Neural progenitor cell (in vitro differentiated cells): ENCODE measurements at regions not wholly inside any gene's neighbourhood (a gene's known extent, or its start where the extent isn't known, plus 50 kb on each side); places are given as distances from the start of the nearest gene placed in this dataset.
A peak's percentile ranks its signal among the peaks of the same experiment; 100 is the strongest.

Experiments
- DNase-seq: peaks from one replicate; pipeline ENCODE4 v3.0.0-alpha.2; 2016; ENCODE audit warnings: low spot score
- H2AFZ ChIP-seq: fragments of 200-600 bp; sonication (generic); replicated peaks from 2 replicates; pipeline ENCODE4 v1.6.1; 2016; ENCODE audit warnings: antibody characterized with exemption
- H3F3A ChIP-seq: fragments of 200-600 bp; sonication (generic); 2 replicates; pipeline ENCODE4 v1.6.1; 2016; ENCODE audit warnings: antibody characterized with exemption, low read depth
- H3K27ac ChIP-seq: fragments of 200-600 bp; sonication (generic); 2 replicates; pipeline ENCODE4 v1.5.1; 2016; ENCODE audit warnings: mild to moderate bottlenecking
- H3K27me3 ChIP-seq: fragments of 200-600 bp; sonication (generic); 2 replicates; pipeline ENCODE4 v1.6.1; 2016; ENCODE audit warnings: mild to moderate bottlenecking, moderate library complexity
- H3K36me3 ChIP-seq: fragments of 200-600 bp; sonication (generic); 2 replicates; pipeline ENCODE4 v1.5.1; 2016
- H3K4me1 ChIP-seq: fragments of 200-600 bp; sonication (generic); 2 replicates; pipeline ENCODE4 v1.6.1; 2016; ENCODE audit warnings: mixed run types
- H3K4me2 ChIP-seq: fragments of 200-600 bp; sonication (generic); 2 replicates; pipeline ENCODE4 v1.6.1; 2016
- H3K4me3 ChIP-seq: fragments of 200-600 bp; sonication (generic); 2 replicates; pipeline ENCODE4 v1.5.1; 2016
- H3K79me2 ChIP-seq: fragments of 200-600 bp; sonication (generic); 2 replicates; pipeline ENCODE4 v1.6.1; 2016; ENCODE audit warnings: low read depth
- H3K9ac ChIP-seq: fragments of 200-600 bp; sonication (generic); 2 replicates; pipeline ENCODE4 v1.6.1; 2016
- H3K9me3 ChIP-seq: fragments of 200-600 bp; sonication (generic); 2 replicates; pipeline ENCODE4 v1.5.1; 2016; ENCODE audit warnings: low read depth
- H4K20me1 ChIP-seq: fragments of 200-600 bp; sonication (generic); 2 replicates; pipeline ENCODE4 v1.6.1; 2016; ENCODE audit warnings: low read depth
- H3K27ac Mint-ChIP-seq: 3 replicates; pipeline ENCODE4 v1.8.0; 2021; ENCODE audit warnings: mixed read lengths
- H3K27me3 Mint-ChIP-seq: 2 replicates; pipeline ENCODE4 v1.8.0; 2022; ENCODE audit warnings: low read depth, mild to moderate bottlenecking, inconsistent platforms, moderate library complexity, mixed read lengths; ENCODE audit not compliant: insufficient read depth
- H3K36me3 Mint-ChIP-seq: 3 replicates; pipeline ENCODE4 v1.8.0; 2021; ENCODE audit warnings: mixed read lengths
- H3K4me1 Mint-ChIP-seq: 3 replicates; pipeline ENCODE4 v1.8.0; 2021; ENCODE audit warnings: mixed read lengths
- H3K4me3 Mint-ChIP-seq: 3 replicates; pipeline ENCODE4 v1.8.0; 2021; ENCODE audit warnings: mild to moderate bottlenecking, moderate library complexity, mixed read lengths
- H3K9me3 Mint-ChIP-seq: 3 replicates; pipeline ENCODE4 v1.8.0; 2020; ENCODE audit warnings: mixed read lengths
- EZH2 ChIP-seq: fragments of 200-600 bp; sonication (generic); IDR thresholded peaks from 2 replicates; pipeline ENCODE4 v1.6.1; 2017; ENCODE audit warnings: antibody characterized with exemption, mild to moderate bottlenecking, moderate library complexity
- EZH2phosphoT487 ChIP-seq: fragments of 200-600 bp; sonication (generic); IDR thresholded peaks from 2 replicates; pipeline ENCODE4 v1.6.1; 2017; ENCODE audit warnings: antibody characterized with exemption
- TF ChIP-seq, protein P1 (sequence below): fragments of 200-600 bp; sonication (generic); IDR thresholded peaks from 2 replicates; pipeline ENCODE4 v1.5.1; 2017; ENCODE audit warnings: antibody characterized with exemption, mild to moderate bottlenecking

DNA sequence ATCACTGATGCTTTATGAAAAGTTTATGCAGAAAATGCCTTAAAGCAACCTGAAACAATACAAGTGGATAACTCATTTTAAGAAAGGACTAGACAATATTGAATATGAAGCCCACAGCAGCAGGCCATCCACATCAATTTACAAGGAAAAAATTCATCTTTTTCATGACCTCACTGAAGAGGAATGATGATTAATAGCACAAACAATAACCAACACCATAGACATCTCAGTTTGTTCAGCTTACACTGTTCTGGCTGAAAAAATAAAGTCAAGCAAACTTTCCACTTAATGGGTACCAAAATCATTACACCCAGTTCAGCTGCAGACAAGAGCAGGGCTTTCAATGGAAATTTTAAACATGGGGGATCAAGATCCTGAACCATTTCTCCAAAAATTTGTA lies 380.6 kb upstream of the NEGR1 start:
- no peak overlapping the region for H2AFZ ChIP-seq
- H3K4me3 ChIP-seq, result no peak overlapping the region
- no peaks in the 10 kb centered on the region for H3K79me2 ChIP-seq
- H3K27ac ChIP-seq, result no peak overlapping the region
- no peaks in the 10 kb centered on the region for H3K9me3 Mint-ChIP-seq
- no peaks in the 10 kb centered on the region for H3K27me3 Mint-ChIP-seq
- no peaks in the 10 kb centered on the region for H3K4me1 Mint-ChIP-seq
- no peak overlapping the region for H3K4me2 ChIP-seq
- H3K27ac Mint-ChIP-seq, result no peak overlapping the region
- DNase-seq, result no peak
- no peaks in the 10 kb centered on the region for H3K4me1 ChIP-seq
- H3K27me3 ChIP-seq, result no peaks in the 10 kb centered on the region
- H3F3A ChIP-seq, result no peaks in the 10 kb centered on the region
- H3K36me3 ChIP-seq, result no peaks in the 10 kb centered on the region
- TF ChIP-seq, protein P1, sequence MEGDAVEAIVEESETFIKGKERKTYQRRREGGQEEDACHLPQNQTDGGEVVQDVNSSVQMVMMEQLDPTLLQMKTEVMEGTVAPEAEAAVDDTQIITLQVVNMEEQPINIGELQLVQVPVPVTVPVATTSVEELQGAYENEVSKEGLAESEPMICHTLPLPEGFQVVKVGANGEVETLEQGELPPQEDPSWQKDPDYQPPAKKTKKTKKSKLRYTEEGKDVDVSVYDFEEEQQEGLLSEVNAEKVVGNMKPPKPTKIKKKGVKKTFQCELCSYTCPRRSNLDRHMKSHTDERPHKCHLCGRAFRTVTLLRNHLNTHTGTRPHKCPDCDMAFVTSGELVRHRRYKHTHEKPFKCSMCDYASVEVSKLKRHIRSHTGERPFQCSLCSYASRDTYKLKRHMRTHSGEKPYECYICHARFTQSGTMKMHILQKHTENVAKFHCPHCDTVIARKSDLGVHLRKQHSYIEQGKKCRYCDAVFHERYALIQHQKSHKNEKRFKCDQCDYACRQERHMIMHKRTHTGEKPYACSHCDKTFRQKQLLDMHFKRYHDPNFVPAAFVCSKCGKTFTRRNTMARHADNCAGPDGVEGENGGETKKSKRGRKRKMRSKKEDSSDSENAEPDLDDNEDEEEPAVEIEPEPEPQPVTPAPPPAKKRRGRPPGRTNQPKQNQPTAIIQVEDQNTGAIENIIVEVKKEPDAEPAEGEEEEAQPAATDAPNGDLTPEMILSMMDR, result no peak
- TF ChIP-seq EZH2phosphoT487, result no peak
- no peak for TF ChIP-seq EZH2
- no peaks in the 10 kb centered on the region for H4K20me1 ChIP-seq
- no peaks in the 10 kb centered on the region for H3K9me3 ChIP-seq
- no peak overlapping the region for H3K9ac ChIP-seq
- H3K36me3 Mint-ChIP-seq, result no peaks in the 10 kb centered on the region
- no peak overlapping the region for H3K4me3 Mint-ChIP-seq

DNA sequence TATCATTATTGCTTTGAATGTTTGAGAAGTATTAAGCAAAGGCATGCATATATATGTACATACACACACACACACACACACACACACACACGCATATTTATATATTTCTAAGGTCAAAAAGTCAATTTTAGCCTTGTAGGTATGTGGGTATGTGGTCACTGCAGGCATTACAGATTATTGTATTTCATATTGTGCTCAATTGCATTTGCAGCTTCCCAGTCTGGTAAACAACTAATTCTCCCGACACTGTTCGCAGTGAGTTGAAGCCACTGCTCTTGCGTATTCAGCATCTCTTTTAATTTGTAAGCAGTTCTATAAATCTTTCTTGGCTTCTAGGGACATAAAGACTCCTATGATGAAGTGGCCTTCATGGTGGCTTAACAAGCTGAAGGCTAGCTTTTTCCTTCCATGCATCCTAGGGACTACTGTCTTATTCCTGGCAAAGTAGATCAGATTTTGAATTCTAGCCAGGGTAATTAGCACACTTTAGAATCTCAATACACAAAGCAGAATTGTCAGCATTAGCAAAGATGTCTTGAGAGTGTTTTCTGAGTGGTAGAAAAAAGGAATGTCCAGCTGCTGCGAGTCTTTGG lies 368.6 kb upstream of the NEGR1 start:
- Histone ChIP-seq H3K79me2 (no peaks in the 10 kb centered on the region), H3K9me3 (no peaks in the 10 kb centered on the region), H2AFZ (peak overlapping the region; percentile 96), H3K9ac (no peak overlapping the region), H3F3A (no peaks in the 10 kb centered on the region), H3K4me1 (peaks cover 4% of the 10 kb centered on the region), H3K4me2 (no peak overlapping the region), H3K4me3 (no peak overlapping the region), H4K20me1 (no peaks in the 10 kb centered on the region), H3K27ac (no peak overlapping the region), H3K36me3 (no peaks in the 10 kb centered on the region), H3K27me3 (no peaks in the 10 kb centered on the region)
- Mint-ChIP-seq H3K9me3 (no peaks in the 10 kb centered on the region), H3K4me3 (no peak overlapping the region), H3K27me3 (no peaks in the 10 kb centered on the region), H3K36me3 (no peaks in the 10 kb centered on the region), H3K27ac (no peak overlapping the region), H3K4me1 (no peaks in the 10 kb centered on the region)
- no peak for DNase-seq
- TF ChIP-seq EZH2 (no peak), EZH2phosphoT487 (no peak)
- TF ChIP-seq, protein P1, result no peak

DNA sequence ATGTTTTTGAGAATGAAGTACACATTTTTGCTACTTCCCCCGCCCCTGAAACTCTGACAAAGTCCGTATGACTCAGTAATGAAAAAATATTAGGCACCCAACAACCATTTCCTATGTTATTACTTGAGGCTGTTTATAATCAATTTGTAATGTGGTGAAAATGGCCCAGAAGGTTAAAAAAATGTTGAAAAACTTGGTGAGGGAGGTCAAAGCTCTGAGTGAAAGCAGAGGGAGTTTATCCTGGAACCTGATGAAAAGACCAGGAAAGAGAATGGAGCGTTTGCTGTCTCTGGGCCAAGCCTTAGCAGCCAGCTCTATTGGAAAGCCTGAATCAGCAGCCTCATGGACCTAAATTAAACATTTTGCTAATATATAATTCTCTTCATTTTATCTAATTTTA lies 367.7 kb upstream of the NEGR1 start:
- no peaks in the 10 kb centered on the region for H3F3A ChIP-seq

More for the DNA sequence above, 367.7 kb upstream of the NEGR1 start:
- no peaks in the 10 kb centered on the region for H3K36me3 Mint-ChIP-seq
- H3K27ac Mint-ChIP-seq, result no peak overlapping the region
- Histone ChIP-seq H3K4me1 (peaks cover 4% of the 10 kb centered on the region), H3K4me3 (no peak overlapping the region), H2AFZ (no peak overlapping the region), H3K27ac (no peak overlapping the region), H3K79me2 (no peaks in the 10 kb centered on the region), H3K9ac (no peak overlapping the region), H3K9me3 (no peaks in the 10 kb centered on the region), H3K4me2 (no peak overlapping the region), H4K20me1 (no peaks in the 10 kb centered on the region), H3K36me3 (no peaks in the 10 kb centered on the region), H3K27me3 (no peaks in the 10 kb centered on the region)
- TF ChIP-seq EZH2 (no peak), EZH2phosphoT487 (no peak)
- TF ChIP-seq, protein P1, result no peak
- no peaks in the 10 kb centered on the region for H3K27me3 Mint-ChIP-seq
- DNase-seq, result no peak
- no peaks in the 10 kb centered on the region for H3K4me1 Mint-ChIP-seq
- no peaks in the 10 kb centered on the region for H3K9me3 Mint-ChIP-seq
- H3K4me3 Mint-ChIP-seq, result no peak overlapping the region
